NCI-H460 (cell line): ENCODE measurements at regions not wholly inside any gene's neighbourhood (a gene's known extent, or its start where the extent isn't known, plus 50 kb on each side); places are given as distances from the start of the nearest gene placed in this dataset.

ENCODE experiments used
- DNase-seq: peaks from one replicate; pipeline ENCODE4 v3.0.0-alpha.2; 2016; ENCODE audit warnings: low read depth; ENCODE audit errors: extremely low read depth

- DNase-seq: no peak
Observed at GRCh38 chr4:108236264-108236663, 67.5 kb upstream of the LEF1 start.

- DNase-seq: no peak
Observed at GRCh38 chr4:108227923-108228322, 59.2 kb upstream of the LEF1 start.

DNA sequence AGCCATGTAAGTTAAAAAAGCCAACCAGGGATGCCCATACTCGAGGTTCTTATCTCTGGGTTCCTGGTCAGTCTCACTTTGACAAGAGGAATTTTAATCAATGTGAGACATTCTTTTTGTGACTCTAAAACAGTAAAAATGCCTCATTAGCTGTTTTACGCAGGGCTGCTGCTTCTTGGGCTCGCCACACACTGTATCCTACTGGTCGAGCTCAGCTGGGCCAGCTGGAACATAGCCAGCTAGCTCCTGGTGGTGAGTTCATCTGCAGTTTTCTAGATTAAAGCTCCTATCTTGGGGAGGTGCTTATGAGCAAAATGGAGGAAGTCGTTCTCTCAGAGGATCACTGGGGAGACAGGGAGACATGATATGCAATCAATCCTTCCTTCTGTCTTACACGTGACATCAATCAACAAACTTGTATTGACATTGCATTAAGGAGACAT is 55.9 kb upstream of the LEF1 start:
- DNase-seq: no peak

DNA sequence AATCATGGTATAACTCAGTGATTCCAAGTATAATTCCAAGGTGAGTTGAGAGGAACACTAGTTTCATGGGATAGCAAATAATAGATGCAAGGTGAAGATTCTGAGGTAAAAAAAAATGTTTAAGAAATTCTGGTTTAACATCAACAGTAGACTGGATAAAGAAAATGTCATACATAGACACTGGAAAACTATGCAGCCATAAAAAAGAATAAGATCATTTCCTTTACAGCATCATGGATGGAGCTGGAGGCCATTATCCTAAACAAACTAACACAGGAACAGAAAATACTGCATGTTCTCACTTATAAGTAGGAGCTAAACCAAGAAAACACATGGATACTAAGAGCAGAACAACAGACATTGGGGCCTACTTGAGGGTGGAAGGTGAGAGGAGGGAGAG is 54.6 kb upstream of the LEF1 start:
- DNase-seq: no peak

DNA sequence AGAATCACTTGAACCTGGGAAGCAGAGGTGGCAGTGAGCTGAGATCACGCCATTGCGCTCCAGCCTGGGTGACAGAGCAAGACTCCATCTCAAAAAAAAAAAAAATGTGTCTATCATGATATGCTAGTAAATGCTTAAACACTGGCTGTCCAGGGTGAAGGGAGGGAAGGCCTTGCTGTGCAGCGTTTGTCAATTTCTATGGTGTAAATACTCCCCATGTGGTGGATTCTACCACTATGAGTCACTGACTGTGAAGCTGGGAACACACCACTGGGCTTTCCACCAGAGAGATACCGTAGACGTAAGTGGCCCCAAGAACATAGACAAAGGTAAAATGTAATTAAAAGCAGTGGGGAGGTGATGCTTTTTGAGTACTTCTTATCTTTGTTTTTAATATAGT is 51.3 kb upstream of the LEF1 start:
- no peak for DNase-seq
